MCF 10A (cell line): ENCODE measurements at regions not wholly inside any gene's neighbourhood (a gene's known extent, or its start where the extent isn't known, plus 50 kb on each side); places are given as distances from the start of the nearest gene placed in this dataset.

ENCODE experiments used
- BruUV-seq: library from RNA; stranded (reverse); fragments of 400-500 nt; replicated peaks from 2 replicates; lab custom pipeline; 2021; lab: Mats Ljungman, UMichigan
- CTCF ChIA-PET: fragments of 300-600 bp; sonication (Branson Sonifier 250); formaldehyde crosslinking; extraction: SDS; loops from one replicate; lab custom pipeline; 2021; ENCODE audit warnings: antibody characterized with exemption, inconsistent platforms; lab: Yijun Ruan, JAX
- POLR2A ChIA-PET: fragments of 300-600, 350-650 bp; sonication (Branson Sonifier 250); formaldehyde crosslinking; extraction: SDS; loops from one replicate; lab custom pipeline; 2020; ENCODE audit warnings: antibody characterized with exemption, inconsistent platforms; lab: Yijun Ruan, JAX
- DNase-seq: peaks from one replicate; pipeline ENCODE4 v3.0.0-alpha.2; 2018; ENCODE audit not compliant: unreplicated experiment
- H3K27ac Mint-ChIP-seq: one replicate; pipeline ENCODE4 v1.8.0; 2022; ENCODE audit warnings: mild to moderate bottlenecking, low read depth, mixed read lengths; ENCODE audit not compliant: unreplicated experiment
- H3K27me3 Mint-ChIP-seq: one replicate; pipeline ENCODE4 v1.8.0; 2022; ENCODE audit warnings: mixed read lengths; ENCODE audit not compliant: insufficient read depth, unreplicated experiment
- H3K36me3 Mint-ChIP-seq: one replicate; pipeline ENCODE4 v1.8.0; 2022; ENCODE audit warnings: mild to moderate bottlenecking, moderate library complexity, mixed read lengths; ENCODE audit not compliant: insufficient read depth, unreplicated experiment
- H3K4me1 Mint-ChIP-seq: one replicate; pipeline ENCODE4 v1.8.0; 2022; ENCODE audit warnings: mixed read lengths; ENCODE audit not compliant: insufficient read depth, unreplicated experiment
- H3K4me3 Mint-ChIP-seq: one replicate; pipeline ENCODE4 v1.8.0; 2022; ENCODE audit warnings: mild to moderate bottlenecking, moderate library complexity, mixed read lengths; ENCODE audit not compliant: unreplicated experiment
- H3K9me3 Mint-ChIP-seq: one replicate; pipeline ENCODE4 v1.8.0; 2022; ENCODE audit warnings: mixed read lengths; ENCODE audit not compliant: unreplicated experiment
- intact Hi-C: fragments of 100-400 bp; cut with micrococcal nuclease; formaldehyde crosslinking; loops from 2 replicates; pipeline ENCODE4 v1.14.1; 2022
- TF ChIP-seq, protein P1 (sequence below): fragments of 200-600 bp; IDR thresholded peaks from one replicate; pipeline ENCODE4 v1.8.0; 2022; ENCODE audit warnings: antibody characterized with exemption, mild to moderate bottlenecking; ENCODE audit not compliant: unreplicated experiment

DNA sequence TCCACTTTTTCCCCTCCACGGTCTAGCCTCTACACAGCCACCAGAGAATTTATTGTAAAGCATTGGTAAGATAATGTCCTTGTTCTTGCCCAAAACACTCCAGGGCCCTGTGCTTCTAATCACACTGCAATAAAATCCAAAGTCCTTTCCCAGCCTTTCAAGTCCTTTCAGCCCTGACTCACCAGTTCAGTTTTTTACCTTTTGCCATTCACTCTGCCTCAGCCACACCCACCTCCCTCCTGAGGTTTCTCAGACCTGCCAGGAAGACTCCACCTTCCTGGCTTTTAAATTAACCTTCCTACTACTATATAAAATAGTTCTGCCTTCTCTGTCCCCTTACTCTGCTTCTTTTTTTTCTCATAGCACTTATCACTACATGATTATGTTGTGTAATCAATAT is 91.0 kb upstream of the ARHGAP32 start:
- H3K27ac Mint-ChIP-seq = peak overlapping the region; percentile 15
- no TSS peak for BruUV-seq
- peak; percentile 59 for DNase-seq
- no peaks in the 10 kb centered on the region for H3K36me3 Mint-ChIP-seq
- TF ChIP-seq, protein P1, sequence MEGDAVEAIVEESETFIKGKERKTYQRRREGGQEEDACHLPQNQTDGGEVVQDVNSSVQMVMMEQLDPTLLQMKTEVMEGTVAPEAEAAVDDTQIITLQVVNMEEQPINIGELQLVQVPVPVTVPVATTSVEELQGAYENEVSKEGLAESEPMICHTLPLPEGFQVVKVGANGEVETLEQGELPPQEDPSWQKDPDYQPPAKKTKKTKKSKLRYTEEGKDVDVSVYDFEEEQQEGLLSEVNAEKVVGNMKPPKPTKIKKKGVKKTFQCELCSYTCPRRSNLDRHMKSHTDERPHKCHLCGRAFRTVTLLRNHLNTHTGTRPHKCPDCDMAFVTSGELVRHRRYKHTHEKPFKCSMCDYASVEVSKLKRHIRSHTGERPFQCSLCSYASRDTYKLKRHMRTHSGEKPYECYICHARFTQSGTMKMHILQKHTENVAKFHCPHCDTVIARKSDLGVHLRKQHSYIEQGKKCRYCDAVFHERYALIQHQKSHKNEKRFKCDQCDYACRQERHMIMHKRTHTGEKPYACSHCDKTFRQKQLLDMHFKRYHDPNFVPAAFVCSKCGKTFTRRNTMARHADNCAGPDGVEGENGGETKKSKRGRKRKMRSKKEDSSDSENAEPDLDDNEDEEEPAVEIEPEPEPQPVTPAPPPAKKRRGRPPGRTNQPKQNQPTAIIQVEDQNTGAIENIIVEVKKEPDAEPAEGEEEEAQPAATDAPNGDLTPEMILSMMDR = no peak
- ChIA-PET CTCF (no interaction called here), POLR2A (interaction anchor here (0.6 kb wide), 1 partner anchor 32 kb away, joined by 3 read pairs; no protein-coding TSS in a partner anchor)
- intact Hi-C loops = loop anchor here (5.0 kb wide), 1 partner anchor 49 kb away; no protein-coding TSS in a partner anchor
- H3K4me3 Mint-ChIP-seq = no peak overlapping the region
- H3K4me1 Mint-ChIP-seq = peaks cover 23% of the 10 kb centered on the region
- no peaks in the 10 kb centered on the region for H3K27me3 Mint-ChIP-seq
- H3K9me3 Mint-ChIP-seq = no peaks in the 10 kb centered on the region

DNA sequence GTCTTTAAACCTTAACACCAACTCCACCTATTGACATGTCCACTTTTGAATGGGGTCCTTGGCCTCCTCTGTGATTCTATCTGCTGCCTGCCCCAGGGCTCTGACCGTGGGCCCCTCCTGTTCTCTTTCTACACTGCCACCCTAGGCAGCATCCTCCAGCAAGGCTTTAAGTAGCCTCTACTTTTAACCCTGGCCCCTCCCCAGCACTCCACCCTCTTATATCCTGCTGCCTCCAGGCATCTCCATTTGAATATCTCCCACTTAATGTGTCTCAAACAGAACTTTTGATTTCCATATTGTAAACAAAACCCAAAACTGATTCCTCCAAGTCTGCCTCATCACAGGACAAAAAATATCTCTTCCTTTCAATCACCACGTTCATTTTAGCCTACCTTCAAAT is 90.5 kb upstream of the ARHGAP32 start:
- intact Hi-C loops = loop anchor here (5.0 kb wide), 1 partner anchor 50 kb away; no protein-coding TSS in a partner anchor

DNA sequence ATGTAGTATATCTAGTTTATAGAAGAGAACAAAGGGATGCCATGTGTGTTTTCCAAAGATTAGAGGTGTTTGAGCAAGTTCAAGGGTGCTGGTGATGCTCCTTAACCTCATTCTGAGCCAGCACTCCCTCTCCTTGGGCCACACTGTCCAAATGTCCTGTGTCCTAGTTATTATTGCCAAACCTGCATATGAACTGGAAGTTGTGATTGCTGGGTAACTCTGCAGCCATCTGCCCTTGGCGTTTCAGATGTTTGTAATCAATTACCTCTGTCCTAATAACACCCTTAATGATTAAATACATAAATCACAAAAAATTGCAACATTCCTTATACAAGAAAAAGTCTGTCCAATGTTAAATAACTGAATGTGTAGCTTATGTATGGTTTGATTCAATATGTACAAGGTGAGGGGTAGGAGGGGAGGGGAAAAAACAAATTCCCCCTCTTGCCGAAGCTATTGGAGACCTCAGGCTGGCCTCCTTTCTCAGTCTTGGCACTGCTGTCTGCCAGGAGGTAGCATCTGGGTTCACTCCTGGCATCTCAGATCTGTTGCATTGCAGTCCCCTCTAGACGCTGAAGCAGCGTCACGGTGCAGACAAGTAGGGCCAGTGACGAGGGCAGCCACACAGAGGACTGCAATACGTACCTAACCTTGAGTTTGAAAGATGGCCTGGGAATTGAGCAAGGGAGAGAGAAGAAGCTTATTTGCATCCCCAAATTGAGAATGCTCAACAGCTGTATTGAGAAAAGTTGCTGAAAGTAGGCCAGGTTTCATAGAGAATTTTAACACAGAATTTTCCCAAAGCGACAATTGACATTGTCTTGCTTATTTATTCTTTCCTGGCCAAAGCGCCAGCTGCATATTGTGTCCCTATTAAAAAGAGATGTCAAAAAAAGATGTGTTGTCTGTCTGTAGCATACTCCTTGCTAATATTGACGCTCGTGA is 89.6 kb upstream of the ARHGAP32 start:
- no peak overlapping the region for H3K27ac Mint-ChIP-seq
- H3K27me3 Mint-ChIP-seq = no peaks in the 10 kb centered on the region
- H3K4me3 Mint-ChIP-seq = no peak overlapping the region
- POLR2A ChIA-PET = interaction anchor here (0.7 to 1.3 kb wide), 2 partner anchors 20 to 38 kb away, joined by 3 read pairs; no protein-coding TSS in a partner anchor
- intact Hi-C loops = loop anchor here (5.0 kb wide), 1 partner anchor 51 kb away; no protein-coding TSS in a partner anchor
- CTCF ChIA-PET = interaction anchor here (0.7 to 1.2 kb wide), 2 partner anchors 49 to 1189 kb away, joined by 3 read pairs; no protein-coding TSS in a partner anchor
- TF ChIP-seq, protein P1 = no peak
- H3K36me3 Mint-ChIP-seq = no peaks in the 10 kb centered on the region
- no peak for DNase-seq
- H3K4me1 Mint-ChIP-seq = peaks cover 37% of the 10 kb centered on the region
- no TSS peak for BruUV-seq
- no peaks in the 10 kb centered on the region for H3K9me3 Mint-ChIP-seq

More for the DNA sequence above, 90.5 kb upstream of the ARHGAP32 start:
- no TSS peak for BruUV-seq
- Mint-ChIP-seq H3K36me3 (no peaks in the 10 kb centered on the region), H3K27me3 (no peaks in the 10 kb centered on the region), H3K9me3 (no peaks in the 10 kb centered on the region), H3K27ac (no peak overlapping the region), H3K4me3 (no peak overlapping the region), H3K4me1 (peaks cover 28% of the 10 kb centered on the region)
- ChIA-PET POLR2A (no interaction called here), CTCF (interaction anchor here (1.2 kb wide), 1 partner anchor 49 kb away, joined by 3 read pairs; no protein-coding TSS in a partner anchor)
- no peak for DNase-seq
- TF ChIP-seq, protein P1 = no peak
